OCI-LY7 (cell line): ENCODE measurements at regions not wholly inside any gene's neighbourhood (a gene's known extent, or its start where the extent isn't known, plus 50 kb on each side); places are given as distances from the start of the nearest gene placed in this dataset.

Experiments
- BruUV-seq: library from RNA; stranded (reverse); fragments of 400-500 nt; replicated peaks from 2 replicates; lab custom pipeline; 2021; lab: Mats Ljungman, UMichigan
- CTCF ChIA-PET: fragments of 300-600 bp; sonication (Branson Sonifier 250); formaldehyde crosslinking; loops from one replicate; lab custom pipeline; 2022; ENCODE audit warnings: antibody characterized with exemption; ENCODE audit not compliant: unreplicated experiment; lab: Charles Lee
- POLR2A ChIA-PET: fragments of 300-600 bp; sonication (Branson Sonifier 250); formaldehyde crosslinking; loops from one replicate; lab custom pipeline; 2022; ENCODE audit warnings: antibody characterized with exemption; lab: Charles Lee
- DNase-seq: peaks from one replicate; pipeline ENCODE4 v3.0.0-alpha.2; 2015; ENCODE audit warnings: low spot score
- H2AFZ ChIP-seq: fragments of 200-600 bp; sonication (generic), shearing (Covaris generic); 2 replicates; pipeline ENCODE4 v1.6.1; 2014; ENCODE audit warnings: mild to moderate bottlenecking, antibody characterized with exemption, low read length, moderate library complexity
- H3K27ac ChIP-seq: fragments of 200-600 bp; sonication (generic); 2 replicates; pipeline ENCODE4 v1.5.1; 2014; ENCODE audit warnings: mixed run types, low read depth, mild to moderate bottlenecking, moderate library complexity, low read length, inconsistent platforms; ENCODE audit not compliant: poor library complexity, severe bottlenecking
- H3K36me3 ChIP-seq: fragments of 200-600 bp; sonication (generic); 2 replicates; pipeline ENCODE4 v1.6.1; 2014; ENCODE audit warnings: mild to moderate bottlenecking, antibody characterized with exemption, low read length, moderate library complexity, mixed read lengths; ENCODE audit not compliant: insufficient read depth
- H3K4me1 ChIP-seq: fragments of 200-600 bp; sonication (generic); 2 replicates; pipeline ENCODE4 v1.5.1; 2014; ENCODE audit warnings: mild to moderate bottlenecking, low read length; ENCODE audit not compliant: insufficient read depth, poor library complexity, severe bottlenecking
- H3K4me2 ChIP-seq: fragments of 200-600 bp; sonication (generic); 2 replicates; pipeline ENCODE4 v1.6.1; 2014; ENCODE audit warnings: mild to moderate bottlenecking, low read length
- H3K4me3 ChIP-seq: fragments of 200-600 bp; sonication (generic); 2 replicates; pipeline ENCODE4 v1.5.1; 2014; ENCODE audit warnings: mild to moderate bottlenecking, low read depth, low read length; ENCODE audit not compliant: poor library complexity, severe bottlenecking
- H3K79me2 ChIP-seq: fragments of 200-600 bp; sonication (generic); 2 replicates; pipeline ENCODE4 v1.6.1; 2016; ENCODE audit warnings: low read depth, mild to moderate bottlenecking, low read length, moderate library complexity, mixed read lengths; ENCODE audit not compliant: insufficient read depth
- H3K9me2 ChIP-seq: fragments of 200-600 bp; sonication (generic); 2 replicates; pipeline ENCODE4 v1.6.1; 2016; ENCODE audit warnings: mild to moderate bottlenecking, low read length, mixed read lengths; ENCODE audit not compliant: insufficient read depth
- H3K9me3 ChIP-seq: fragments of 200-600 bp; sonication (generic); 2 replicates; pipeline ENCODE4 v1.6.1; 2014; ENCODE audit warnings: mild to moderate bottlenecking, mixed run types, low read length, mixed read lengths
- H4K20me1 ChIP-seq: fragments of 200-600 bp; sonication (generic); 2 replicates; pipeline ENCODE4 v1.6.1; 2014; ENCODE audit warnings: mild to moderate bottlenecking, antibody characterized with exemption, low read length, moderate library complexity, mixed read lengths; ENCODE audit not compliant: insufficient read depth
- EZH2phosphoT487 ChIP-seq: fragments of 200-600 bp; sonication (generic); IDR thresholded peaks from 2 replicates; pipeline ENCODE4 v1.6.1; 2018; ENCODE audit warnings: low read depth, borderline replicate concordance, mild to moderate bottlenecking, mixed run types, antibody characterized with exemption, low read length, moderate library complexity, mixed read lengths
- intact Hi-C: fragments of 100-400 bp; cut with micrococcal nuclease; formaldehyde crosslinking; loops from one replicate; pipeline ENCODE4 v1.10.0; 2022; ENCODE audit not compliant: unreplicated experiment
- TF ChIP-seq, protein P1 (sequence below): fragments of 200-600 bp; sonication (generic); conservative IDR thresholded peaks from 2 replicates; pipeline ENCODE4 v1.5.1; 2014; ENCODE audit warnings: mild to moderate bottlenecking, antibody characterized with exemption, low read length, moderate library complexity, mixed read lengths

DNA sequence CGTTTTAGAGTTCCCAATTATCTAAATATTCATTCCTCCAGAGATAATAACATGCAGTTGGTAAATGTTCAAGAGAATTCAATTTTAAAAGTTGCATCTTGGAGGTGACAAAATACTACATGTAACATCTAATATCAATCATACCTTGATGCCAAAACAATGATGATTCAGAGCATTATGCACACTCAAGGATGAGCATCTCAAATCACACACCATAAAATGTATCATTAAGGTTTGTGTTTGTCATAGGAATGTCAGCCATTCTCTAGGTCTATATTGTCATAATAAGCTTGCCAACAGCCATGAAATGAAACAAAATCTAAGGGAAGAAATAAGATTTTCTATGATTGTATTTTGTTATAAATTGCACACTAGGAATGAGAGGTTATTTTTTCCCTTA, 1667.0 kb downstream of the DPP10 start:
- ChIA-PET POLR2A (no interaction called here), CTCF (no interaction called here)
- no TSS peak for BruUV-seq

DNA sequence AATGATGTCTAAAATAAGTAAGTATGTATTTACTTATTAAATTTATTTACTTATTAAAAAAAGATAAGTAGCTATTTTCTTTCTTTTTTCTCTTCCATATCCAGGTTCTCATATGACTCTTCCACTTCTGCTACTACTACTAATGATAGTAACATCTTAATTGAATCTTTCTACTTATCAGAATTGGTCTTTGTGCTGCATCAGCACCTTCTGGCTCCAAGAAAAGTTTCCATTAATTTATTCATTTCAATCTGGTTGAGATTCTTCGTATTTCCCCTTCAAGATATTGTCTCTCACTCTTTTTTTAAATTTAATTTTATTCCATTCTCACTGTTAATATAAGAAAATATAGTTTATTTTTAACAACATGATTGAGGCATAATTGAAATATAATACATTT, 1675.4 kb downstream of the DPP10 start:
- CTCF ChIA-PET: no interaction called here
- H3K4me3 ChIP-seq: no peak overlapping the region
- no TSS peak for BruUV-seq

More for the DNA sequence above, 1667.0 kb downstream of the DPP10 start:
- Histone ChIP-seq H3K4me1 (no peaks in the 10 kb centered on the region), H3K4me2 (no peak overlapping the region), H3K27ac (no peak overlapping the region), H3K36me3 (no peaks in the 10 kb centered on the region), H3K9me2 (no peaks in the 10 kb centered on the region), H3K9me3 (0 out of 2 replicates have a peak, but pooled peaks cover 5% of the 10 kb centered on the region), H3K4me3 (no peak overlapping the region), H2AFZ (no peak overlapping the region), H4K20me1 (no peaks in the 10 kb centered on the region), H3K79me2 (no peaks in the 10 kb centered on the region)
- intact Hi-C loops: no loop called here
- TF ChIP-seq EZH2phosphoT487: no peak
- TF ChIP-seq, protein P1, sequence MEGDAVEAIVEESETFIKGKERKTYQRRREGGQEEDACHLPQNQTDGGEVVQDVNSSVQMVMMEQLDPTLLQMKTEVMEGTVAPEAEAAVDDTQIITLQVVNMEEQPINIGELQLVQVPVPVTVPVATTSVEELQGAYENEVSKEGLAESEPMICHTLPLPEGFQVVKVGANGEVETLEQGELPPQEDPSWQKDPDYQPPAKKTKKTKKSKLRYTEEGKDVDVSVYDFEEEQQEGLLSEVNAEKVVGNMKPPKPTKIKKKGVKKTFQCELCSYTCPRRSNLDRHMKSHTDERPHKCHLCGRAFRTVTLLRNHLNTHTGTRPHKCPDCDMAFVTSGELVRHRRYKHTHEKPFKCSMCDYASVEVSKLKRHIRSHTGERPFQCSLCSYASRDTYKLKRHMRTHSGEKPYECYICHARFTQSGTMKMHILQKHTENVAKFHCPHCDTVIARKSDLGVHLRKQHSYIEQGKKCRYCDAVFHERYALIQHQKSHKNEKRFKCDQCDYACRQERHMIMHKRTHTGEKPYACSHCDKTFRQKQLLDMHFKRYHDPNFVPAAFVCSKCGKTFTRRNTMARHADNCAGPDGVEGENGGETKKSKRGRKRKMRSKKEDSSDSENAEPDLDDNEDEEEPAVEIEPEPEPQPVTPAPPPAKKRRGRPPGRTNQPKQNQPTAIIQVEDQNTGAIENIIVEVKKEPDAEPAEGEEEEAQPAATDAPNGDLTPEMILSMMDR: no peak
- DNase-seq: no peak

DNA sequence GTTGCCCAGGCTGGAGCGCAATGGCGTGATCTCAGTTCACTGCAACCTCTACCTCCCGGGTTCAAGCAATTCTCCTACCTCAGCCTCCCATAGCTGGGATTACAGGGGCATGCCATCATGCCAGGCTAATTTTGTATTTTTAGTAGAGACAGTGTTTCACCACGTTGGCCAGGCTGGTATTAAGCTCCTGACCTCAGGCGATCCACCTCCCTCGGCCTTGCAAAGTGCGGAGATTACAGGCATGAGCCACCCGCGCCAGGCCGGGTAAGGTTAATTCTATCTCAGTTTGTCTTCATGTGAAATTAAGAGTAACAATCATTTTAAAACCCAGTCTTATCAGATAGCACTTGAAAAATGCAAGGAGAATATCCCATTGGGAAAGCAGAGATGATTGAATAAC, 1681.7 kb upstream of the DDX18 start:
- no peak overlapping the region for H3K4me2 ChIP-seq
- POLR2A ChIA-PET: no interaction called here
- no peaks in the 10 kb centered on the region for H3K9me3 ChIP-seq
- no peaks in the 10 kb centered on the region for H3K36me3 ChIP-seq
- TF ChIP-seq EZH2phosphoT487: no peak
- TF ChIP-seq, protein P1: no peak
- CTCF ChIA-PET: no interaction called here
- H3K9me2 ChIP-seq: no peaks in the 10 kb centered on the region
- H3K79me2 ChIP-seq: no peaks in the 10 kb centered on the region
- intact Hi-C loops: no loop called here
- H3K4me1 ChIP-seq: no peaks in the 10 kb centered on the region
- no peak overlapping the region for H2AFZ ChIP-seq
- no TSS peak for BruUV-seq
- DNase-seq: no peak
- no peak overlapping the region for H3K27ac ChIP-seq
- H3K4me3 ChIP-seq: no peak overlapping the region
- H4K20me1 ChIP-seq: no peaks in the 10 kb centered on the region

More for the DNA sequence above, 1675.4 kb downstream of the DPP10 start:
- Histone ChIP-seq H3K4me1 (no peaks in the 10 kb centered on the region), H3K79me2 (no peaks in the 10 kb centered on the region), H4K20me1 (no peaks in the 10 kb centered on the region), H3K4me2 (no peak overlapping the region), H2AFZ (no peak overlapping the region), H3K27ac (no peak overlapping the region), H3K9me3 (0 out of 2 replicates have a peak, but pooled peaks cover 5% of the 10 kb centered on the region), H3K36me3 (no peaks in the 10 kb centered on the region), H3K9me2 (no peaks in the 10 kb centered on the region)
- POLR2A ChIA-PET: no interaction called here
- TF ChIP-seq, protein P1: no peak
- TF ChIP-seq EZH2phosphoT487: no peak
- no peak for DNase-seq
- intact Hi-C loops: no loop called here
